Smooth muscle cell (in vitro differentiated cells): ENCODE measurements at regions not wholly inside any gene's neighbourhood (a gene's known extent, or its start where the extent isn't known, plus 50 kb on each side); places are given as distances from the start of the nearest gene placed in this dataset.
"Not testable (repeated sequence)": the region's sequence is repeated elsewhere in the genome, so short reads cannot be mapped to it uniquely, and the experiment has no call there.

Experiments
- DNase-seq: peaks from one replicate; lab custom pipeline; 2025; ENCODE audit not compliant: unreplicated experiment; lab: John Stamatoyannopoulos, UW
- H2AFZ ChIP-seq: fragments of 200-600 bp; sonication (generic); 2 replicates; pipeline ENCODE4 v1.6.0; 2016; ENCODE audit warnings: antibody characterized with exemption, low read depth, mild to moderate bottlenecking
- H3F3A ChIP-seq: fragments of 200-600 bp; sonication (generic); 2 replicates; pipeline ENCODE4 v1.6.0; 2017; ENCODE audit warnings: antibody characterized with exemption, low read depth
- H3K27ac ChIP-seq: fragments of 200-600 bp; sonication (generic); 2 replicates; pipeline ENCODE4 v1.5.1; 2016; ENCODE audit warnings: low read depth, mild to moderate bottlenecking
- H3K27me3 ChIP-seq: fragments of 200-600 bp; sonication (generic); 2 replicates; pipeline ENCODE4 v1.6.1; 2016; ENCODE audit warnings: low read depth, mild to moderate bottlenecking
- H3K36me3 ChIP-seq: fragments of 200-600 bp; sonication (generic); 2 replicates; pipeline ENCODE4 v1.5.1; 2016; ENCODE audit warnings: low read depth
- H3K4me1 ChIP-seq: fragments of 200-600 bp; sonication (generic); 2 replicates; pipeline ENCODE4 v1.5.1; 2016; ENCODE audit warnings: low read depth
- H3K4me2 ChIP-seq: fragments of 200-600 bp; sonication (generic); 2 replicates; pipeline ENCODE4 v1.6.0; 2016; ENCODE audit warnings: mild to moderate bottlenecking
- H3K4me3 ChIP-seq: fragments of 200-600 bp; sonication (generic); 2 replicates; pipeline ENCODE4 v1.5.1; 2016; ENCODE audit warnings: mild to moderate bottlenecking
- H3K79me2 ChIP-seq: fragments of 200-600 bp; sonication (generic); 2 replicates; pipeline ENCODE4 v1.6.0; 2016; ENCODE audit warnings: low read depth, mild to moderate bottlenecking
- H3K9ac ChIP-seq: fragments of 200-600 bp; sonication (generic); 2 replicates; pipeline ENCODE4 v1.6.0; 2016; ENCODE audit warnings: low read depth
- H3K9me3 ChIP-seq: fragments of 200-600 bp; sonication (generic); replicated peaks from 2 replicates; pipeline ENCODE4 v1.5.1; 2016; ENCODE audit warnings: low read depth
- H4K20me1 ChIP-seq: fragments of 200-600 bp; sonication (generic); 2 replicates; pipeline ENCODE4 v1.6.0; 2016; ENCODE audit warnings: low read depth
- CTCF ChIP-seq: fragments of 200-600 bp; sonication (generic); IDR thresholded peaks from 2 replicates; pipeline ENCODE4 v1.5.1; 2017; ENCODE audit warnings: borderline replicate concordance, mild to moderate bottlenecking, antibody characterized with exemption; ENCODE audit not compliant: insufficient read depth, poor library complexity, severe bottlenecking
- WGBS: methylation state at CpG from one replicate; pipeline ENCODE4 v1.1.7; 2016; ENCODE audit warnings: low lambda C conversion rate; 5-methylcytosine and 5-hydroxymethylcytosine counted together

GRCh38 chr11:24171869-24172268 is 325.0 kb upstream of the LUZP2 start:
- DNase-seq: no peak
- no peaks in the 10 kb centered on the region for H3K27me3 ChIP-seq
- no peak for TF ChIP-seq CTCF
- no peaks in the 10 kb centered on the region for H3F3A ChIP-seq
- no peaks in the 10 kb centered on the region for H4K20me1 ChIP-seq
- no peak overlapping the region for H3K9ac ChIP-seq
- 91% methylated on average over 1 of the region's 1 CpG for WGBS
- H3K36me3 ChIP-seq: no peaks in the 10 kb centered on the region
- peak overlapping the region; percentile 47 for H3K4me2 ChIP-seq
- no peak overlapping the region for H2AFZ ChIP-seq
- no peak overlapping the region for H3K4me3 ChIP-seq
- H3K4me1 ChIP-seq: no peaks in the 10 kb centered on the region
- no peaks in the 10 kb centered on the region for H3K79me2 ChIP-seq
- no peak overlapping the region for H3K27ac ChIP-seq
- no peaks in the 10 kb centered on the region for H3K9me3 ChIP-seq

- Histone ChIP-seq H3K36me3 (no peaks in the 10 kb centered on the region), H3K27me3 (no peaks in the 10 kb centered on the region), H2AFZ (no peak overlapping the region), H3F3A (no peaks in the 10 kb centered on the region), H3K9ac (no peak overlapping the region), H3K79me2 (no peaks in the 10 kb centered on the region), H4K20me1 (no peaks in the 10 kb centered on the region), H3K4me2 (no peak overlapping the region), H3K9me3 (no peaks in the 10 kb centered on the region), H3K4me1 (no peaks in the 10 kb centered on the region), H3K27ac (no peak overlapping the region), H3K4me3 (no peak overlapping the region)
- no peak for TF ChIP-seq CTCF
- DNase-seq: no peak
- 60% methylated on average over 6 of the region's 6 CpGs for WGBS
Observed at GRCh38 chr11:24181395-24182047, 315.3 kb upstream of the LUZP2 start.

- not testable (repeated sequence) for H3K36me3 ChIP-seq, DNase-seq, H4K20me1 ChIP-seq, H2AFZ ChIP-seq, H3K27ac ChIP-seq, H3F3A ChIP-seq, H3K27me3 ChIP-seq, H3K9ac ChIP-seq, H3K4me1 ChIP-seq, H3K4me2 ChIP-seq, H3K4me3 ChIP-seq, H3K79me2 ChIP-seq, H3K9me3 ChIP-seq
- WGBS: 63% methylated on average over 1 of the region's 2 CpGs
Observed at GRCh38 chr11:24185535-24185934, 311.3 kb upstream of the LUZP2 start.

- Histone ChIP-seq H3K79me2 (no peaks in the 10 kb centered on the region), H2AFZ (no peak overlapping the region), H3K4me2 (no peak overlapping the region), H3K9me3 (no peaks in the 10 kb centered on the region), H4K20me1 (no peaks in the 10 kb centered on the region), H3F3A (no peaks in the 10 kb centered on the region), H3K4me3 (no peak overlapping the region), H3K27ac (no peak overlapping the region), H3K9ac (no peak overlapping the region), H3K27me3 (no peaks in the 10 kb centered on the region), H3K36me3 (no peaks in the 10 kb centered on the region), H3K4me1 (no peaks in the 10 kb centered on the region)
- 88% methylated on average over 2 of the region's 2 CpGs for WGBS
- TF ChIP-seq CTCF: no peak
- DNase-seq: no peak
Observed at GRCh38 chr11:24196733-24197132, 300.1 kb upstream of the LUZP2 start.
